ENCODE measurements at regions not wholly inside any gene's neighbourhood (a gene's known extent, or its start where the extent isn't known, plus 50 kb on each side); places are given as distances from the start of the nearest gene placed in this dataset.

GRCh38 chr1:118244194-118244593 lies 59.2 kb upstream of the SPAG17 start:
- no peak for DNase-seq (ENCODE audit: low read depth)

GRCh38 chr1:118243269-118243668 lies 58.2 kb upstream of the SPAG17 start:
- no peak for DNase-seq (ENCODE audit: low read depth)

Data from HS-5 (cell line).